ENCODE measurements at regions not wholly inside any gene's neighbourhood (a gene's known extent, or its start where the extent isn't known, plus 50 kb on each side); places are given as distances from the start of the nearest gene placed in this dataset.
A peak's percentile ranks its signal among the peaks of the same experiment; 100 is the strongest.

DNA sequence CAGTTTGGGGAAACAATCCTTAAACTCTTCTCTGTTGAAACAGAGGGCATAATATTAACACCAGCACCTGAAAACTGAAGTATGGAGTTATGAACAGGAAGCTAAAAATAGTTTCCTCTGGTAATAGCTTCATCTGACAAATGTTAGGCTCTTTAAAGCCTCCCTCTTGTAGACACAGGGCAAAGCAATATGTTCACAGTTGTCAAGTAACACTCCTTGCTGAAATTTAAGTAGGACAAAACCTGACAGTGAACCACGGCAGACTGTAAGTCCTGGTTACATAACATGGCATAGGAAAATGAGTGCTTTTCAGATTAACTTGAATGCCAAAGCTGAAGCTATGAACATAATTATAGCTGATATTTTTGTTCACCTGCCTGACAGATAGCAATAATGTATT is 172.9 kb downstream of the CMPK2 start:
- DNase-seq: no peak

DNA sequence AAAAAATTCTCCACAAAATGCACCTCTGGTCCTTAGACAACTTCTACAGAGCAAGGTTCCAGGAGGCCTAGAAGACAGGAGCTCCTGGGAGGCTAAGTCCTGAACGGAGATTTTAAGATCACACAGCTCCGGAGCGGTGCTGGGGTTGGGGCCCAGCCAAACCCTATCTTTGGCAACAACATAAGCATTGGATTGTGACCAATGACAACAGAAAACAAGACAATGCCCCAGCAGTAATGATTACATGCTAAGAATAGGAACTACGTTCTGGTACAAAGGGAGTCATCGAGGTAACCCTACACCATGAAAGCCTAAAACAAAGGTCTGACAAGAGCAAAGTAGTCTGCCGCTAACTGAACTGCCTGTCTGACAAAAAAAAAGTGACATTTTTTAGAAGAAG is 171.2 kb downstream of the CMPK2 start:
- DNase-seq: no peak

DNA sequence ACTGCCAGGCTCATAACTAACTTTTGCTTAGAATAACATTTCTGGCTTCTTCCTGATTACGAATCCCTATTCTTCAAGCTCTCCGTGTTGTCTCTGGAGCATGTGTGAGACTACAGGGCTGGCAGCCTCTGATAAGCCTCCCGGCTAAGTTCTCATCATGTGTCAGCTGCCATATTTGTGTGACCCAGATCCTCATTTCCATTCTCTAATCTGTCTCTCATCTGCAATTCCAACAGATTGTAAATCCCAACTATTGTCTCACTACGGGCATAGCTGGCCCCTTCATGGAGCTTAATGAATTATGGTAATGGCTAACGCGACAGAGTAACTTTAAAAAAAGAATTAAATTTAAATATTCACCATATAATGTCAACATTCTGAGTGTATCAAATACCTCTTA is 165.4 kb downstream of the CMPK2 start:
- DNase-seq: no peak

DNA sequence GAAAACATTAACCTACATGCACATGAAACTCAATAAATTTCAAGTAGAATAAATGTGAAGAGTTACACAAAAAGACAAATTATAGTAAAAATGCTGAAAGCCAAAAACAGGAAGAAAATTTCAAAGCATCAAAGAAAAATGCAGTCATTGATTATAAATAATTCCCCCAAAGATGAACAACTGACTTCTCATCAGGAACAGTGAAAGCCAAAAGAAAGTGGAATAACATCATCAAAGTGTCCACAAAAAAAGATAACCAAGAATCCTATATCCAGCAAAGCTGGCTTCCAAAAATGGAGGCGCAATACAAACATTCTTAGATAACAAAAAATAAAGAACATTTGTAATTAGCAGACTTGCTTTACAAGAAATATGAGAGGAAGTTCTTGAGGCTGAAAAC is 161.6 kb downstream of the CMPK2 start:
- DNase-seq: no peak

DNA sequence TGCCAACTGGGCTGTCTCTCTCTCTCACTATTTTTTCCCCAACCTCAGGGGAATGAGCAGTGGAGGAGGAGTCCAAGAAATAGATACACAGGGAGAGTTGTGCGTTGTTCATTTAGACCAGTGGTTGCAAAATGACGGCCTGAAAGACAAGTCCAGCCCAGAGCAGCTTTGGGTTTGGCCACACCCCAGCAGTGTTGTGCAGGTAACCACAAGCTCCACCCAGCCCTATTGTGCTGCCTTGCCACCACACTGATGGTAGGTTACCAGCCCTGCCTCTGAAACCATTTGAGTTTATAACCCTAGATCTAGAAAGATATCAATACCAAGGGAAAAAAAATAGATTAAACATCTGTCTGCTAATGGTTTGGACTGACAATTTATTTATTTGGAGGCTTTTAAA is 144.3 kb downstream of the CMPK2 start:
- DNase-seq: no peak

DNA sequence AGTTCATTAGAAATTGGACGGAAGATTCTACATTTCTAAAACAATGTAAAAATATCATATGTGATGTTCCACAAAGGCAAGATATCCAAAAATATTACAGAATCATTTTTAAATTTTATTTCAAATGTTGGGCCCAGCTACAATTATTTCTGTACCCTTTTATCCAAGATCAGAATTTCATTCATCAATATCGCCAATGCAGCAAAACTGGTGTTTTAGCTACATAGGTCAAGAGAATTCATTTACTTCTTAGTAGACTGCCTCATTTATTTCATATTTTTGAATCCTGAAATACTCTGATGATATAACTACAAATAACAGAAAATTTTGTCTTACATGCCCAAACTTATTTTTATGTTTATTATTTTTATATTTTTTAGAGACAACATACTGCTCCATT is 143.1 kb downstream of the CMPK2 start:
- no peak for DNase-seq

DNA sequence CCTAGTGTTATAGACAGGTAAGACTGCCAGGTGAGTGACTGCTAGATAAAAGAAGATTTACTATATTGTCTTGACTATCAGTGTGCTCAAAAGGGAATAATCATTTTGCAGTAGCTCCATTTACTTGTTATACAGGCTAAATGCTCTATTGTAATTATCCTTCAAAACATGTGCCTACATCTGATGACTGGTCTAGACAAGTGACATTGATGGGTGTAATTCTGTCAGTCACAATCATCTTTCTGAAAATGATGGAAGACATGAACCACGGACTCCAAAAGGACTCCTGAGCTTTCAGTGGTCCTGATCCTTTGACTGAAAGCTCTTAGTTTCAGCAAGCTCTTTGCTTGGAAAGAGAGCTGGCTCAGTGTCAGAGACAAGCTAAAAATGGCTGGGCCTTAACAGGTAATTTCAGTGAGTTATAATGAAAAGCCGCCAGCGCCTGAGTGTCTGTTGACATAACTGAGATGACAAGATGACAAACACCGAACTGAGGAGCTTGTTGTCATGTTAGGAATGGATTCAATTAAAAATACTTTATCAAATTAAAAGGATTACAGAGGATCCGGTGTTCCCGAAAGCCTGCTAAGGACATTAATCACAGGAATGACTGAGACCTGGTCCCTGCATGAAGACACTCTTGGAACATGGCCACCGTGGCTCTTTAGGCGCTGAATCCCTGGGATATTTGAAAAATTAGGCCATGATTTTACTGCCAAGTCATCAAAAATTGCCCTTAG is 141.7 kb downstream of the CMPK2 start:
- DNase-seq: peak; percentile 45

DNA sequence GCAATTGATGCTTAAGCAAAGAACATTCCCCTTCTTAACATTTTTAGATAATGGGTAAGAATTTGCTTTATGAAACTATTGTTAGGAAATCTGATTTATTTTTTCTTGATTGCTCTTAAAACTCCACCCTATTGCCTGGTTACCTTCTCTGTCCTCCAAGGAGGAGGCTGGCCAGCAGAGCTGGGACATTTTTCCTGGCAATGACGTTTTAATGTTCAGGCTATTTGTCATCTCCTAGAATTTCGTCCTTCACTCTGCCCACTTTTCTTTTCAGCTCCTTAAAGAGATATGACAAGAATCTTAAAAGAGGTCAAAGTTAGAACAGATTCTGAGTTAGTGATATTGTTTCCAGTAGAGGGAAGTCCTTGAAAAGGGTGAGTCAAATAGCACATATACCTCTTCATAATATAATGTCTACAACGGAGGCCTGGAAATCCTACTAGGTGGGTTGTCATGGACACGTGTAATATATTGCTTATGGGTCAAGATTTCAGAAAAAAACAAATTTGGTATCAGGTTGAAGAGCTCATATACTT is 141.0 kb downstream of the CMPK2 start:
- no peak for DNase-seq

DNA sequence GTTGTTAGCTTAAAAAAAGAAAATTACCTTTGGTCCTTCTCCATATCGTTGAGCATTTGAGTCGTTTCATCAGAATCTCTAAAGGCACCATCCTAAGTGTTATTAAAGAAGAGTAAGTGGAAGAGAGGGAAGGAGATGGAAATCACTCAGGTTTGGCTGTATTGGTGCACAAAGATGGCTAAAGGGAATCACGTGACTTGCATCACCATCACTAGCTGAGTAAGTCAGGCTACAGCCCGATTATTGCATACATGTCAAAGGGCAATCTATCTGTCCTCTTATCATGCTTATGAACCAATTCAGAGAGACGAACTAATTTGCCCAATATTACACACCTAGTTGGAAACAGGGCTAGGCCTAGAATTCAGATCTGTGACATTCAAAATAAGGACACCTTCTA is 137.6 kb downstream of the CMPK2 start:
- no peak for DNase-seq

DNA sequence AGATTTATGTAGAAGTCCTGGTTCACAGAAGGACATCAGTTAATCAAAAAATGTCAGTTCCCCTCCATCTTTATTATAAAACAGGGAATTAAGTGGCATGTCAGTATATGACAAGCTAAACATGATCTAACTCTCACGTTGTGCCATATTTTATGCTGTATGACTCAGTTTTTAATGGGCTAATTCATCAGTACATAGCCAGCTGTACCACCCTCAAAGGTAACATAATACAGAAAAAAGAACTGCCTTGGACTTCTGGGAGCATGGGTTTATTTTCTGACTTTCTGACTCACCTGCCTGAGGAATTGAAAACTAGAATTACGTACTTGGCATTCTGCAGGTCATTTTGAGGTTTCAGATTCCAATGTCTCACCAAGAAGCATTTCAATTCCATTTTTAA is 135.7 kb downstream of the CMPK2 start:
- DNase-seq: no peak

DNA sequence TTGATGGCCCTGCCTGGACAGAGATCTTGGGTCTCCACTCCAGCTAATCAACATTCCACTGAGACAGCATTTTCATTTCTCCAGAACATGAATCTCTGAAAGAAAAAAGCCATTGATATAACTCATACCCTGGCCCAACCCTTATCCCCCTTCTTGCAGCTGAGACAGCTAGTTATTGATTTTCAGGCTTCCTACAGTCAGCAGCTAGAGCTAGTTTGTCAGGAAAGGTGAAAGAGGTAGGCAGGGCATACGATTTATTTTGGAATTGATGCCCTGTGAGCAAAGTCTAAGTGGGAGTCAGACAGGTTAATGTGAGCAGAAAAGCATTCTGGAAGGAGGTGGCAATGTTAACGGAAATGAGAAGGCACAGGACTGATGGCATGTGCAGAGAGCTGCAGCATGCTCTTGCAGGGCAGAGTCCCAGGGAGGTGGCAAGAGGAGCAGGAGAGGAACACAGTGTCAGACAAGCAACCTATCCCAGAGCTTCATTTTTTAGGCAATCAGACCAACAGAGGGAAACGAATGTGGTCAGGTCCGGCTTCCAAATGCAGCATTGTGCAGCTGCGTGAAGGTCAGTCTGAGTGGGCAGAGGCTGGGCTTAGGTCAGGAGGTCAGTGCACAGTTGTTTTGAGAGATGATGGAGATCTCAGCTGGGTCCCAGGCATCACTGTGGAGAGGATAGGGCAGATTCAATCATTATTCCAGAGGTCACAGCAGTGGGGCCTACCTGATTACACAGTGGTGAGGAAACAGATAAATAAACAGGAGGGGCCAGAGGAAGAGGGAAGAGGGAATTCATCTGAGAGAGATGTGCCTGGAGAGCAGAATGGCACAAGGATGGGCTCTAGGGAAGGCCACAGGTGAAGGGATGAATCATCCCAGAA is 134.8 kb downstream of the CMPK2 start:
- DNase-seq: no peak

DNA sequence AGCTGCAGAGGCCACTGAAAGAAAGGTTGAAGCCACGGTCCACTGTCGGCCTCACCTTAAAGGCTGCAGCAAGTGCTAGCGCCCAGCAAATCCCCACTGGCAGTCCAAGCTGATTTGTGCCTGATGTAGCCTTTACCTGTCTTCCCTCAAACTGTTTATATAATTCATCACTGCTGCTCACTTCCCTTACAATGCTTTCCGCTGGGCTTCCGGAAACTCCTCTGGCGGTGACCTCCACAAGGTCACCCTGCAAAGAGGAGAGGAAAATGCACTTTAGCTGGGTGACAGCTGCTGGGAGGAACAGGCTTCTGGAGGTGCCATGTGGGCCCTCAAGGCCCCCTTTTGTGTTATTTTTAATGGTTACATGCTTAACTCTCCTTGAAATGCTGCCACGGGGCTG is 126.2 kb downstream of the CMPK2 start:
- no peak for DNase-seq

DNA sequence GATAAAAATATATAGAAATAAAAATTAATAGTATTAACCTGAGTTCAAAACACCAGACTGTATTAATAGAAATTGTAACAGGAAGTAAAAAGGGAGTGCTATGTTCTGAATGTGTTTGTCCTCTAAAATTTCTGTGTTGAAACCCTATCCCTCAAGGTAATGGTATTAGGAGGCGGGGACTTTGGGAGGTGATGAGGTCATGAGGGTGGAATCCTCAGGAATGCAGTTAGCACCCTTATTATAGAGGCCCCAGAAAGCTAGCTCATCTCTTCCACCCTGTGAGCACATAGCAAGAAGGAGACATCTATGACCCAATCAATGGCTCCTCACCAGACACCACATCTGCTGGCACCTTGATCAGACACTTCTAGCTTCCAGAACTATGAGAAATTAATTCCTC is 124.5 kb downstream of the CMPK2 start:
- DNase-seq: no peak

DNA sequence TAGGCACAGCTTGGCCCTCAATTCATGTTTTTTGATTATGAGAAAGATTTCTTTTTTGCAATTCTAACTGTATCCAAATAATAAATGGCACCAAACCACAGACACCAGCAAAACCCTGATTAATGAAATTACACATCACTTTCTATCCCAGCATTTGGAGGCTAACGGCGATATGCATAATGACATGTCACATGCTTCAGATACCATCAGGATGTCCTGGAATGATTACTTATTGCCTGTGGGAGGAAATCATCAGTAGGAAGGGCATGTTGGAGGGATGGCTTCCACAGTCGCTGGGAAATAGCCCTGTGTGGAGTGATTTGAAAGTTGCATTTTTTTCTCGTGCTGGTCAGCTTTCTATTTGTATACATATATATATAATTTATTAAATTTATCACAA is 121.7 kb downstream of the CMPK2 start:
- no peak for DNase-seq

DNA sequence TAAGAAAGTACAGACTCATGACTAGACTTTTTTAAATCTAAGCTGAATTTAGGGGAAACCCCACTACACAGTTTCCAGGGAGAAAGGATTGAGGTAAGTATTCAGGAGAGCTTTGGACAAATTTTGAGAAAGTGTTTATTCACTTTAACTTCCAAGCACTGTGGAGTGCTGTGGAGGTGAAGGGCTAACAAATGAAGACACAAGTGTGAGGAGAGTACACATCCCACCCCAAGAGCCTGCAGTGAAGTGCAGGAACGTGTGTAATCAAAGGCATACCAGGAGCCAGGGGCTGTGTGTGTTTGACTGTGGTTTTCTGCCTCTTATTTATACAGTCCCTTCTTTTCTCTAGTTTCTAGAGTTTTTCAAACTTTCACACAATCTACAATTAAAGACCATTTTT is 118.3 kb downstream of the CMPK2 start:
- DNase-seq: no peak

DNA sequence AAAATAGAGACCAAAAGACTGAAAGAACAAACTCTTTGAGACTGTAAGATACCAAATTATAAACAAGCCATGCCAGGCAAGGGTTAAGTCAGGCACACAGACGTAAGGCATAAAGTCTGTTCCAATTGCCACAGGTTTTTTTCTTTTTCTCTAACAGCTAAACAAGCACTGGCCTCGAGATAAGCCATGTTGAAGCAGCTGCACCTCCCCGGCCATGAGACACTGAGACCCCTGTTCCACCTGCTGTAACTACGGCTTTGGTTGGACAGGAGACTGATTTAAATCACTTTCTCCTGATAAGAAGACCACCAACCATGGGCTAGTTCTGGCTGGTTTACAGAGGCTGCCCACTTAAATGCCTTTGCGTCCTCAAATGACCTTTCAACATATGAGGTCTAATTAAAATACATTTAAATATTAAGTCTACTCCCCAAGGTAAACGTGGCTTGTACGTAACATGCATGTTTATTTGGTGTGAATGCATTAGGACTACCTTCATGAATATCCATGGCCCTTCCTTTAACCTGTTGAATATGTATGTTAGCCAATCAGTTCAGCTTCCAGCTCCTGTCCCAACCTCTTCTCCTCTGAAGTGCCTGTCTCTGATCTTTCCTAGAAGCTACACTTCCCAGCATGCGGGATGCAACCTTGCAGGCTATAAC is 117.2 kb downstream of the CMPK2 start:
- no peak for DNase-seq

DNA sequence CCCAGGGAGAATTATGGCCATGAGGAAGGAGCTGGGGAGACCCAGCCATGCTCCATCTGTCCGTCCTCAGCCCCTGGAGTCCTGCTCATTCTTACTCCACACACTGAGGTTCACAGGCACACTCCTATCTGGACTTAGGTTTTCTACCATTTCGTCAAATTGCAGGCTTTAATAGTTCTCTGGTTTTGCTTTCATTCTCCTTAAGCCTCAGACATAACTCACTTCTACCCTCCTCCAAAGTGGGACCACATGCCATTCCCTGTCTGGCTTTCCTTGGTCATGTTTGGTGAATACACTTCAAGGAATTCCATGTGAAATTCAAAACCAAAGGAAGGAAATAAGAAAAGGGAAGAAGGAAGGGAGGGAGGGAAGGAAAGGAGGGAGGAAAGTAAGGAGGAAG is 115.7 kb downstream of the CMPK2 start:
- no peak for DNase-seq

DNA sequence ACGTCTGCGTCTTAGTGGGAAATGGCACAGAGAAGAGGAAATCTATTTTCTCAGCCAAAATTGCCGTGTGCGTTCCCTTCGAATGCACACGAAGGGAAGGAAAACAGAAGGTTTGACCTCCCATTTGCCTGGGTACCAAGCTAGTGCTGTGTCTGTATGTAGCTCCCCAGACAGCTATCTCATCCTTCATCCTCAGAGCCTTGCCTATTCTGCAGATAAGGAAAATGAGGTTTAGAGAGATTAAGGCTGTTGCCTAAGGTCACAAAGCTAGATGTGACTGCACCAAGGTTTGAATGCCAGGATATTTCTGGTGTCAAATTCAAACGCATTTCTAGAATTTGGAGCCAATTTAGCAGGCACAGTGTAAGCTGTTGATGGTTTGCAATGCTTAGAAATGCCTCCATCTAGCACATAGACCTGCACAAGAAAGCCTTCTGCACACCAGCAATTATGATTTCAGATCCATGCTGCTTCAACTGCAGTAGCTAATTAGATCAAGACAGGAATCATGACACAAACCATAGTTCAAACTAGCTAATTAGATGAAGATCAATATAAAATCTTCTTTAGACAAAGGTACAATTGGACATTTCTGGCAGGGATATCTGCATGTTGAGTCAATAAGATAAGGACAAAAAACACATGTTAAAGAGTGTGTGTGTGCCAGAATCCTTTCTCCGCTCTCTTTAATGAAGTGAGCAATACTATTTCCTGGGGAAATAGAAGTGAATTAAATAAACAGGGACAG is 115.1 kb downstream of the CMPK2 start:
- no peak for DNase-seq

DNA sequence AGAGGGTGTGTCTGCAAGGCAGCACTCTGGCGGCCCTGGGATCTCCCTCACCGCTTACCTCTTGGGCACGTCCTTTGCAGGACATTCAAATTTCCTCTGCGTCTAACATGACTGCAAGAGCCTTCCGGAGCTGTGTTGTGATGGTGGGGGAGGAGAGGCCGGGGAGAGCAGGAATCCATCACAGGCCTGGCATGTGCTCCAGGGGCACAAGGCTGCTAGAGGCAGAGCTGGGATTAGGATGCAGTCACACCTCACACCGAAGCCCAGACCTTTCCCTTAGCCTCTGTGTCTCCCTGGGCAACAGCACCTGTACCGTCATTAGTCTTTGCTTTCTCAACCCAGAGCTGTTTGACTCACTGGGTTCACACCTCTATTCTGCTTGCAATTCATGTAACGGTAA is 111.3 kb downstream of the CMPK2 start:
- no peak for DNase-seq

DNA sequence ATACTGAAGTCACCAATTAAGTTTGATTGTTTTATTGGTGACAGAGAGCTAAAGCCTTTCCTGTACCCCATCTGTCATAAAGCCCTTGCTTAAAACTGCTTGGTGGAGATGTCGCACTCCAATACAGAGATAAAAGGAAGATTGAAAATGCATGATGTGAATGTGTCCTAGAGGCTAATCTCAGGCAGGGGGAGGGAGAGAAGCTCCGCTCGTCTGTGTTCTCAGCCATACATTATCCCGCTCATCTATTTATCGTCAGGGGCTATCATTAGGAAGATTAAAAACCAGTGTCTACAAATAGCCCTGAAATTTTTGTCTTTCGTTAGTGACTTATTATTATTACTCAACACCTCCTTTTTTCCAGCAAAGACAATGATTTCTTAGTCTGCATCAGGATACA is 110.3 kb downstream of the CMPK2 start:
- no peak for DNase-seq

DNA sequence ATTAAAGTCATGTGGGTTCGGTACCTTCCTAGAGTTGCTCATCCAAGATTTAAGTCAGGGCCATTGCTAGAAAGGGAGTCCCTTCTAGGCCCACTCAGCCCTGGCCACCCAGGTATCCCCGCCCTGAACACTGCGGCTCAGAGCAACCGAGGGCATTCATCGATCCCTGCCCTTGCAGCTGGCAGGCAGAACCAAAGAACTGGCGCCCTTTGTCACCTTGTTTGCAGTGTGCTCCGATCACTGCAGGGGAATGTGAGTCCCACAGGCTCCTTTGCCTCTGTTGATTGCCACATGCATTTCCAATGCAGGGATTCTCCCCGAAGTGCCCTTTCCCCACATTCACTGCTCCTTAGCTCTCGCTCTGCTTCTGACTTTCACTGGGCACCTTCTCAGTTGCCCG is 108.5 kb downstream of the CMPK2 start:
- DNase-seq: no peak

DNA sequence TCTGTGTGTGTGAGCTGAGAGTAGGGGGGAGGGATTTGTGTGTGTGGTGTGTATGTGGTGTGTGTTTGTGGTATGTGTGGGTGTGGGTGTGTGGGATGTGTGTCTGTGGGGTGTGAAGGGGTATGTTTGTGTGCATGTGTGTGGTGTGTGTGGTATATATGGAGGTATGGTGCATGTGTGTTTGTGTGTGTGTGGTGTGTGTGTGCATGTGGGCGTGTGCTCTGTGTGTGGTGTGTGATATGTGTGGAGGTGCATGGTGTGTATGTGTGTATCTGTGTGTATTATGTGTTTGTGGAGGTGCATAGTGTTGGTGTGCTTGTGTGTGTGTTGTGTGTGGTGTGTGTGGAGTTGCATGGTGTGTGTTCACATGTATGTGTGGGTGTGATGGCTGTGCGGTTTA is 106.0 kb downstream of the CMPK2 start:
- DNase-seq: no peak

DNA sequence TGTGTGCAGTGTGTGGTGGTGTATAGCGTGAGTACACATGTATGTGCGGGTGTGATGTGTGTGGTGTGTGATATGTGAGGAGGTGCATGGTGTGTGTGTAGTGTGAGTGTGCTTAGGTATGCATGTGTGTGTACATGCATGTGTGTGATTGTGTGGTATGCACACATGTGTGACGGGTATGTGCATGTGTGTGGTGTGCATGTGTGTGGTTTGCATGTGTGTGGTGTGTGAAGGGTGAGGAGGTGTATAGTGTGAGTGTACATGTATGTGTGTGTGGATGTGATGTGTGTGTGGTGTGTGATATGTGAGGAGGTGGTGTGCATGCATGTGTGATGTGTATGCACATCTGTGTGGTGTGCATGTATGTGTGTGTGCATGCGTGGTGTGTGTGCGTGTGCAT is 105.6 kb downstream of the CMPK2 start:
- no peak for DNase-seq

Data from NCI-H1436 treated with DMSO at 0.1 percent for 48 hours (cell line).